ENCODE measurements at regions not wholly inside any gene's neighbourhood (a gene's known extent, or its start where the extent isn't known, plus 50 kb on each side); places are given as distances from the start of the nearest gene placed in this dataset.

GRCh38 chr5:29261213-29261612 is 1932.3 kb upstream of the CDH6 start:
- H3K9me3 ChIP-seq (replicated peaks), result peaks cover 8% of the 10 kb centered on the region
- H3K27me3 ChIP-seq (ENCODE audit: low read depth), result no peaks in the 10 kb centered on the region
- no peak overlapping the region for H3K27ac ChIP-seq (replicated peaks)
- intact Hi-C loops (cut with micrococcal nuclease), result no loop called here
- H3K36me3 ChIP-seq, result no peaks in the 10 kb centered on the region
- no peak for DNase-seq
- no peak overlapping the region for H3K4me3 ChIP-seq
- no peak for TF ChIP-seq CTCF (IDR thresholded peaks at IDR 0.05; ENCODE audit: borderline replicate concordance)
- no peaks in the 10 kb centered on the region for H3K4me1 ChIP-seq

- no peak for DNase-seq
- no peak for TF ChIP-seq CTCF (IDR thresholded peaks at IDR 0.05; ENCODE audit: borderline replicate concordance)
- no peak overlapping the region for H3K4me3 ChIP-seq
- intact Hi-C loops (cut with micrococcal nuclease), result no loop called here
- H3K27me3 ChIP-seq (ENCODE audit: low read depth), result no peaks in the 10 kb centered on the region
- no peaks in the 10 kb centered on the region for H3K4me1 ChIP-seq
- no peak overlapping the region for H3K27ac ChIP-seq (replicated peaks)
- H3K9me3 ChIP-seq (replicated peaks), result no peaks in the 10 kb centered on the region
- H3K36me3 ChIP-seq, result no peaks in the 10 kb centered on the region
These were observed 1941.1 kb upstream of the CDH6 start for GRCh38 chr5:29252390-29252789.

GRCh38 chr5:29247346-29248028 is 1946.0 kb upstream of the CDH6 start:
- no peak for TF ChIP-seq CTCF (IDR thresholded peaks at IDR 0.05; ENCODE audit: borderline replicate concordance)
- Histone ChIP-seq H3K4me1 (no peaks in the 10 kb centered on the region), H3K4me3 (no peak overlapping the region), H3K27me3 (ENCODE audit: low read depth) (no peaks in the 10 kb centered on the region), H3K9me3 (replicated peaks) (no peaks in the 10 kb centered on the region), H3K27ac (replicated peaks) (no peak overlapping the region), H3K36me3 (no peaks in the 10 kb centered on the region)
- intact Hi-C loops (cut with micrococcal nuclease), result no loop called here
- DNase-seq, result no peak

- H3K4me3 ChIP-seq, result no peak overlapping the region
- H3K27me3 ChIP-seq (ENCODE audit: low read depth), result no peaks in the 10 kb centered on the region
- no peak overlapping the region for H3K27ac ChIP-seq (replicated peaks)
- no peaks in the 10 kb centered on the region for H3K9me3 ChIP-seq (replicated peaks)
- H3K4me1 ChIP-seq, result no peaks in the 10 kb centered on the region
- TF ChIP-seq CTCF (IDR thresholded peaks at IDR 0.05; ENCODE audit: borderline replicate concordance), result no peak
- DNase-seq, result no peak
- no peaks in the 10 kb centered on the region for H3K36me3 ChIP-seq
- intact Hi-C loops (cut with micrococcal nuclease), result no loop called here
These were observed 1953.1 kb upstream of the CDH6 start for GRCh38 chr5:29240379-29240778.

GRCh38 chr5:29239606-29240005 is 1953.9 kb upstream of the CDH6 start:
- Histone ChIP-seq H3K36me3 (no peaks in the 10 kb centered on the region), H3K9me3 (replicated peaks) (no peaks in the 10 kb centered on the region), H3K4me3 (no peak overlapping the region), H3K27me3 (ENCODE audit: low read depth) (no peaks in the 10 kb centered on the region), H3K4me1 (no peaks in the 10 kb centered on the region), H3K27ac (replicated peaks) (no peak overlapping the region)
- TF ChIP-seq CTCF (IDR thresholded peaks at IDR 0.05; ENCODE audit: borderline replicate concordance), result no peak
- DNase-seq, result no peak
- intact Hi-C loops (cut with micrococcal nuclease), result no loop called here

Measured in left ventricle myocardium inferior (tissue), 1 donor.